Sigmoid colon (tissue), 4 donors: ENCODE measurements at regions not wholly inside any gene's neighbourhood (a gene's known extent, or its start where the extent isn't known, plus 50 kb on each side); places are given as distances from the start of the nearest gene placed in this dataset.

Experiments
- EP300 ChIP-seq, 4 donors: sonication (generic); formaldehyde crosslinking; IDR thresholded peaks; one replicate each; pipeline ENCODE4 v1.6.1; 2017; ENCODE audit warnings: antibody characterized with exemption in 4 of 4
- POLR2A ChIP-seq, 2 donors: fragments of 450-650 bp; IDR thresholded peaks; one replicate each; pipeline ENCODE4 v1.6.1; 2016; ENCODE audit warnings: antibody characterized with exemption in 2 of 2, mild to moderate bottlenecking in 2 of 2, moderate library complexity in 2 of 2
- POLR2AphosphoS5 ChIP-seq, 4 donors: sonication (generic); formaldehyde crosslinking; IDR thresholded peaks; one replicate each; pipeline ENCODE4 v1.6.1; 2017; ENCODE audit warnings: antibody characterized with exemption in 4 of 4
- TF ChIP-seq, protein P1 (sequence below), 4 experiments: fragments of 450-650 bp in 3 of 4; fragments of 200-600 bp in 1 of 4; IDR thresholded peaks; one replicate each; pipeline ENCODE4 v1.5.1; 2016 to 2019; ENCODE audit warnings: antibody characterized with exemption in 4 of 4, mild to moderate bottlenecking in 3 of 4, moderate library complexity in 2 of 4

DNA sequence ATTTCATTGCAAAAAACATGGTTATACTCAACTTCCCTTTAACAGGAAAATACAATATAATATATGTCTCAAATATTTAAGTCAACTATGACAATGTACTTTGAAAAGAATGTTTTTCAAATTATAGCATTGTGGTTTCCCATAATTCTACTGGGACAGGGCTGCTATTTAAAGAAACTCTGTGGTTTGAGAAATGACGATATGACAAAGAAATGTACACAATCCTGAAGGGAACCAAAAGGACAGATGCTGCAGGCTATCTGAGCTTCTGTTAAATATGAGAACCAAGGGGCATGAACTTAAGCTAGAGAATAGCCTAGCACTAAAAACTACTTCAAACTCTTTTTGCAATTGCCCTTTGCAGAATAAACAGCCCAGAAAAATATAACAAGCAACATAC is 415.9 kb downstream of the GRB14 start:
- TF ChIP-seq POLR2A (IDR thresholded peaks at IDR 0.05) (no peak), POLR2AphosphoS5 (IDR thresholded peaks at IDR 0.05) (no peak), EP300 (IDR thresholded peaks at IDR 0.05) (no peak)
- TF ChIP-seq, protein P1, sequence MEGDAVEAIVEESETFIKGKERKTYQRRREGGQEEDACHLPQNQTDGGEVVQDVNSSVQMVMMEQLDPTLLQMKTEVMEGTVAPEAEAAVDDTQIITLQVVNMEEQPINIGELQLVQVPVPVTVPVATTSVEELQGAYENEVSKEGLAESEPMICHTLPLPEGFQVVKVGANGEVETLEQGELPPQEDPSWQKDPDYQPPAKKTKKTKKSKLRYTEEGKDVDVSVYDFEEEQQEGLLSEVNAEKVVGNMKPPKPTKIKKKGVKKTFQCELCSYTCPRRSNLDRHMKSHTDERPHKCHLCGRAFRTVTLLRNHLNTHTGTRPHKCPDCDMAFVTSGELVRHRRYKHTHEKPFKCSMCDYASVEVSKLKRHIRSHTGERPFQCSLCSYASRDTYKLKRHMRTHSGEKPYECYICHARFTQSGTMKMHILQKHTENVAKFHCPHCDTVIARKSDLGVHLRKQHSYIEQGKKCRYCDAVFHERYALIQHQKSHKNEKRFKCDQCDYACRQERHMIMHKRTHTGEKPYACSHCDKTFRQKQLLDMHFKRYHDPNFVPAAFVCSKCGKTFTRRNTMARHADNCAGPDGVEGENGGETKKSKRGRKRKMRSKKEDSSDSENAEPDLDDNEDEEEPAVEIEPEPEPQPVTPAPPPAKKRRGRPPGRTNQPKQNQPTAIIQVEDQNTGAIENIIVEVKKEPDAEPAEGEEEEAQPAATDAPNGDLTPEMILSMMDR (IDR thresholded peaks at IDR 0.05) = no peak
